ENCODE measurements at regions not wholly inside any gene's neighbourhood (a gene's known extent, or its start where the extent isn't known, plus 50 kb on each side); places are given as distances from the start of the nearest gene placed in this dataset.

GRCh38 chr6:159099276-159099675 is 54.5 kb upstream of the TAGAP start:
- TF ChIP-seq, protein P1, sequence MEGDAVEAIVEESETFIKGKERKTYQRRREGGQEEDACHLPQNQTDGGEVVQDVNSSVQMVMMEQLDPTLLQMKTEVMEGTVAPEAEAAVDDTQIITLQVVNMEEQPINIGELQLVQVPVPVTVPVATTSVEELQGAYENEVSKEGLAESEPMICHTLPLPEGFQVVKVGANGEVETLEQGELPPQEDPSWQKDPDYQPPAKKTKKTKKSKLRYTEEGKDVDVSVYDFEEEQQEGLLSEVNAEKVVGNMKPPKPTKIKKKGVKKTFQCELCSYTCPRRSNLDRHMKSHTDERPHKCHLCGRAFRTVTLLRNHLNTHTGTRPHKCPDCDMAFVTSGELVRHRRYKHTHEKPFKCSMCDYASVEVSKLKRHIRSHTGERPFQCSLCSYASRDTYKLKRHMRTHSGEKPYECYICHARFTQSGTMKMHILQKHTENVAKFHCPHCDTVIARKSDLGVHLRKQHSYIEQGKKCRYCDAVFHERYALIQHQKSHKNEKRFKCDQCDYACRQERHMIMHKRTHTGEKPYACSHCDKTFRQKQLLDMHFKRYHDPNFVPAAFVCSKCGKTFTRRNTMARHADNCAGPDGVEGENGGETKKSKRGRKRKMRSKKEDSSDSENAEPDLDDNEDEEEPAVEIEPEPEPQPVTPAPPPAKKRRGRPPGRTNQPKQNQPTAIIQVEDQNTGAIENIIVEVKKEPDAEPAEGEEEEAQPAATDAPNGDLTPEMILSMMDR (IDR thresholded peaks at IDR 0.05; ENCODE audit: insufficient read depth, low read length, missing control alignments): no peak
- H3K4me3 ChIP-seq (ENCODE audit: low read depth, low read length): no peak overlapping the region
- POLR2A ChIA-PET: no interaction called here
- CTCF ChIA-PET: interaction anchor here (1.1 kb wide), 1 partner anchor 91 kb away, joined by 3 read pairs; no protein-coding TSS in a partner anchor
- DNase-seq (ENCODE audit: low read depth, low spot score): no peak

- ChIA-PET POLR2A (no interaction called here), CTCF (interaction anchor here (1.1 kb wide), 1 partner anchor 90 kb away, joined by 3 read pairs; no protein-coding TSS in a partner anchor)
- TF ChIP-seq, protein P1 (IDR thresholded peaks at IDR 0.05; ENCODE audit: insufficient read depth, low read length, missing control alignments): no peak
- DNase-seq (ENCODE audit: low read depth, low spot score): no peak
- no peak overlapping the region for H3K4me3 ChIP-seq (ENCODE audit: low read depth, low read length)
Observed at GRCh38 chr6:159098636-159099106, 53.9 kb upstream of the TAGAP start.

DNA sequence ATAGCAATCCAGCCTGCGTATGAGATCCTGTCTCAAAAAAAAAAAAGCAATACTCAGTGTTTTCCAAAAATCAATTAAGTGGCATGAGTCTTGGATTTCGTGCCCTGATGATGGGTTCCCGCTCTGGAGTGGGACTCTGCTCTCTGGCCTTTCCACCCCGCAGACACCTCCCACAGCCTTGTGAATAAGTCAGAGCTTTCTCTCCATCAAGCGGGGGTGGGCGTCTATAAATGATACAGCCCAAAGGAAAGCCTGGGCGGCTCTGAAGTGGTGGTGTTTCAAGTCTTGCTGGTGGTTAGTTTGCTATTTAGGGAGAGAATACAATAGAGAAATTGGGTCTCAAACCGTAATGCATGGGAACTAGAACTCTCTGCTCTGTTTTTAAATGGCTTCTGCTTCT is 52.5 kb upstream of the TAGAP start:
- POLR2A ChIA-PET: no interaction called here
- TF ChIP-seq, protein P1 (IDR thresholded peaks at IDR 0.05; ENCODE audit: insufficient read depth, low read length, missing control alignments): no peak
- H3K4me3 ChIP-seq (ENCODE audit: low read depth, low read length): no peak overlapping the region
- CTCF ChIA-PET: no interaction called here
- no peak for DNase-seq (ENCODE audit: low read depth, low spot score)

- DNase-seq (ENCODE audit: low read depth, low spot score): no peak
- no peak overlapping the region for H3K4me3 ChIP-seq (ENCODE audit: low read depth, low read length)
- ChIA-PET POLR2A (no interaction called here), CTCF (interaction anchor here (1.0 to 4.5 kb wide), 3 partner anchors 9 to 87 kb away, joined by 3 to 38 read pairs (median 4); no protein-coding TSS in a partner anchor)
- TF ChIP-seq, protein P1 (IDR thresholded peaks at IDR 0.05; ENCODE audit: insufficient read depth, low read length, missing control alignments): no peak
Observed at GRCh38 chr6:159095616-159096015, 50.8 kb upstream of the TAGAP start.

DNA sequence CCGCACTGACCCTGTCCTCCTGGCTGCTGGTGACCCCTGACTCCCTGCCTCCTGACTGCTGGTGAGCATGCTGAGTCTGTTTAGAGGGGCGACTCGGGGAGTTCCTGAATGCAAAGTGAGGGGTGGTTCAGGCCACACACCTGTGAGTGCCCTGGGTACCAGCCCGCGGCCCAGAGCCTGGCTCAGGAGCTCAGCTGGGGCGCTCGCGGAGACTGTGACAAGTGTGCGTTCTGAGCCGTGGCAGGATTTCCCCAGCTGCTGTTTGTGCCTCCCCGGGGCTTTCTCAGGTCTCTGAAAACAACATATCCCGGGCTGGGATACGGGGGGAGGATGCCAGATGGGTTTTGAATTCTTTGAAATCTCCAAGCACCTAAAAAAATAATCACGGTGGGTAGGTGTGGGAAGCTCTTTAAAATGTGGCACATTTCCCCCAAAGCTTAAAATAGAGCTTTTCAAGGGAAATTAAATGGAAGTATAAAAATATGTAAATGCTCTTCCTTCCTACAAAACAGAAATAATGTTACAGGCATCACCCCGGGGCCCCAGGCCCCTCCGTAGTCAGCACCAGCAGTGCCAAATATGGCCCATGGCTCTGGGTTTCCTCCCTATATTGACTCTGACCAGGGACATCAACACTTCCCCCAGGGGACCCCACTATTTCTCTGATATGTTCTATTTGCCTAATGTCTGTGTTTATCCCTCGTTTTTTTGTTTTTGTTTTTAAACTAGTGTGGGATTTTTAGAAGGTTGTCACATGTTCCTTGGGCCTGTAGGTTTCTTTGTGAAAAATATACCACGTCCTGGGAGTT is 49.9 kb upstream of the TAGAP start:
- CTCF ChIA-PET: interaction anchor here (1.0 to 4.5 kb wide), 3 partner anchors 10 to 53 kb away, joined by 3 to 38 read pairs (median 3); no protein-coding TSS in a partner anchor
- POLR2A ChIA-PET: no interaction called here
- H3K4me3 ChIP-seq (ENCODE audit: low read depth, low read length): no peak overlapping the region
- TF ChIP-seq, protein P1 (IDR thresholded peaks at IDR 0.05; ENCODE audit: insufficient read depth, low read length, missing control alignments): no peak
- no peak for DNase-seq (ENCODE audit: low read depth, low spot score)
